ENCODE measurements at regions not wholly inside any gene's neighbourhood (a gene's known extent, or its start where the extent isn't known, plus 50 kb on each side); places are given as distances from the start of the nearest gene placed in this dataset.

- Mint-ChIP-seq H3K36me3 (no peaks in the 10 kb centered on the region), H3K27me3 (ENCODE audit: low read depth in 3 of 3) (peaks cover 0 to 3% (median 0%) of the 10 kb centered on the region in 3 donors), H3K27ac (no peak overlapping the region), H3K9me3 (no peaks in the 10 kb centered on the region), H3K4me1 (no peaks in the 10 kb centered on the region), H3K4me3 (no peak overlapping the region)
- DNase-seq, result no peak
Observed at GRCh38 chr10:131021969-131022368, 289.6 kb downstream of the TCERG1L start.

DNA sequence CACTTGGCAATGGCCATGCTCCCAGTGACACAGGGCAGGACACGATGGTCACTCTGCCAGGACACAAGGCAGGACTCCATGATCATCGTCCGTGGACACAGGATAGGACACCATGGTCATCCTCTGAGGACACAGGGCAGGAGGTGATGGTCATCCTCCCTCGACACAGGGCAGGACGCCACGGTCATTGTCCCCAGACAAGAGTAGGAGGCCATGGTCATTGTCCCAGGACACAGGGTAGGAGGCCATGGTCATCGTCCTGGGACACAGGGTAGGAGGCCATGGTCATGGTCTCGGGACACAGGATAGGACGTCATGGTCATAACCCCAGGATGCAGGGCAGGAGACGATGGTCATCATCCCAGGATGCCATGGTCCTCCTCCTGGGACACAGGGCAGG is 289.2 kb downstream of the TCERG1L start:
- Mint-ChIP-seq H3K9me3 (no peaks in the 10 kb centered on the region), H3K27me3 (ENCODE audit: low read depth in 3 of 3) (peaks cover 0 to 3% (median 0%) of the 10 kb centered on the region in 3 donors), H3K36me3 (no peaks in the 10 kb centered on the region), H3K4me1 (no peaks in the 10 kb centered on the region), H3K4me3 (no peak overlapping the region), H3K27ac (no peak overlapping the region)
- no peak for DNase-seq

- H3K4me1 Mint-ChIP-seq, result no peaks in the 10 kb centered on the region
- H3K36me3 Mint-ChIP-seq, result no peaks in the 10 kb centered on the region
- H3K9me3 Mint-ChIP-seq, result no peaks in the 10 kb centered on the region
- DNase-seq, result no peak
- H3K4me3 Mint-ChIP-seq, result no peak overlapping the region
- peaks cover 0 to 3% (median 0%) of the 10 kb centered on the region in 3 donors for H3K27me3 Mint-ChIP-seq (ENCODE audit: low read depth in 3 of 3)
- H3K27ac Mint-ChIP-seq, result no peak overlapping the region
Observed at GRCh38 chr10:131022981-131023380, 288.5 kb downstream of the TCERG1L start.

GRCh38 chr10:131024259-131025131 is 287.0 kb downstream of the TCERG1L start:
- no peak overlapping the region for H3K4me3 Mint-ChIP-seq
- no peak for DNase-seq
- H3K27me3 Mint-ChIP-seq (ENCODE audit: low read depth in 3 of 3), result peaks cover 0 to 3% (median 0%) of the 10 kb centered on the region in 3 donors
- no peaks in the 10 kb centered on the region for H3K9me3 Mint-ChIP-seq
- H3K36me3 Mint-ChIP-seq, result no peaks in the 10 kb centered on the region
- H3K4me1 Mint-ChIP-seq, result no peaks in the 10 kb centered on the region
- no peak overlapping the region for H3K27ac Mint-ChIP-seq

- Mint-ChIP-seq H3K27ac (no peak overlapping the region), H3K9me3 (no peaks in the 10 kb centered on the region), H3K27me3 (ENCODE audit: low read depth in 3 of 3) (peaks cover 0 to 3% (median 0%) of the 10 kb centered on the region in 3 donors), H3K4me1 (no peaks in the 10 kb centered on the region), H3K4me3 (no peak overlapping the region), H3K36me3 (no peaks in the 10 kb centered on the region)
- DNase-seq, result no peak
Observed at GRCh38 chr10:131025333-131025732, 286.2 kb downstream of the TCERG1L start.

- Mint-ChIP-seq H3K4me3 (no peak overlapping the region), H3K9me3 (no peaks in the 10 kb centered on the region), H3K27me3 (ENCODE audit: low read depth in 3 of 3) (no peaks in the 10 kb centered on the region), H3K27ac (no peak overlapping the region), H3K4me1 (no peaks in the 10 kb centered on the region), H3K36me3 (no peaks in the 10 kb centered on the region)
- no peak for DNase-seq
Observed at GRCh38 chr10:131027256-131027655, 284.3 kb downstream of the TCERG1L start.

DNA sequence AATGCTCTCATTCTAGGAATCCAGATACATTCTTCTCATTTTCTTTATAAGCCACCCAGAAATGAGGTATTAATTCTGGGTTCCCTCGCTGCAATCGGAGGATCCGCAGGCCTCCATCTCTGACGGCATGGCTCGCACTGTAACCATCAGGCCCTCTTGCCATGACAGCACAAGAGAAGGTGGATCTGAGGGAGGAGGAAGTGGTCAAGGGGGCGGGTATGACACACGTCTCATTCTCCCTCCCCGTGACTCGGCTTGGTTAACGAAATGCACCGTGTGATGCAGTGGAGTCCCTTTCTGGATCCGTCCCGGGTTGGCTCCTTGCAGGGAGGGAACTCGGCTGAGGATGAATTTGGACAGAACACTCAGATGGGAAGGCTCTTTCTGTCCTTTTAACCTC is 280.2 kb downstream of the TCERG1L start:
- Mint-ChIP-seq H3K36me3 (no peaks in the 10 kb centered on the region), H3K4me3 (no peak overlapping the region), H3K4me1 (no peaks in the 10 kb centered on the region), H3K27ac (no peak overlapping the region), H3K9me3 (no peaks in the 10 kb centered on the region), H3K27me3 (ENCODE audit: low read depth in 3 of 3) (peaks cover 0 to 5% (median 1%) of the 10 kb centered on the region in 3 donors)
- DNase-seq, result no peak

DNA sequence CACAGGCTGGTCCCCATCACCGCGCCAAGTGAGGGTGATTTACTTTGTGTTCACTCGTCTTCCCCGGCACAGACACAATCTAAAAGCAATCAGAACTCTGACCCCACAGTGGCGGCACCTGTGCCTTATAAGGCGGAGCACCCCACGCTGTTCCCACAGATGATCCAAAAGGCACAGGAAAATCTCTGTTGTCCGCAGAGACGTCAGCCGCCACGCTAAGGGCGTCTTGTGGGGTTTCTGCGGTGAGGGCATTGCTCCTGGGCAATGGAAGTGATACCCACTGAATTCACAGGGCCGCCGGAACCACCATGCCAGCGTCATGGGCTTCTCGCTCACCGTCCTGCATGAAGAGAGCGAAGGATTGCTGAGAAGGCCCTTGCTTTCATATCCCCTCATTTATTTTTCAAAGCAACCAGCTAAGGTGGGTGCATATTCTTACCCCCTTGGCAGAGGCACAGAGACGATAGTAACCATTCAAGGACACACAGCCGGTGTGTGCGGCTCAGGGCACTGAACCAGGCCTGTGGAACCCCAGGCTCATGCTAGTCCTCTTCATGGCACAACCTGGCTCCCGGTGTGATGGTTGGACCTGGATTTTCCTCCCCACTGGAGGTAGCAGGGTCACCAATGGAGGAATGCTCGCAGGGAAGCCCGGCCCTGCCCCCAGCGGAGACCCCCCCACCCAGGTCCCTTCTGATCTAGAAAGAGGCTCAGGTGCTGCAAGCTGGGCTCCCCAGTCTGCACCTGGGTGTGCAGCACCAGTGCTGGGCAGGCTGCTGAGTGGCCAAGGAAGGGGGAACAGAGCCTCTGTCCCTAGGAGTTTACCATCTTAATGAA is 279.0 kb downstream of the TCERG1L start:
- Mint-ChIP-seq H3K4me3 (no peak overlapping the region), H3K27ac (no peak overlapping the region), H3K36me3 (no peaks in the 10 kb centered on the region), H3K4me1 (no peaks in the 10 kb centered on the region), H3K9me3 (no peaks in the 10 kb centered on the region), H3K27me3 (ENCODE audit: low read depth in 3 of 3) (peaks cover 0 to 5% (median 1%) of the 10 kb centered on the region in 3 donors)
- no peak for DNase-seq

DNA sequence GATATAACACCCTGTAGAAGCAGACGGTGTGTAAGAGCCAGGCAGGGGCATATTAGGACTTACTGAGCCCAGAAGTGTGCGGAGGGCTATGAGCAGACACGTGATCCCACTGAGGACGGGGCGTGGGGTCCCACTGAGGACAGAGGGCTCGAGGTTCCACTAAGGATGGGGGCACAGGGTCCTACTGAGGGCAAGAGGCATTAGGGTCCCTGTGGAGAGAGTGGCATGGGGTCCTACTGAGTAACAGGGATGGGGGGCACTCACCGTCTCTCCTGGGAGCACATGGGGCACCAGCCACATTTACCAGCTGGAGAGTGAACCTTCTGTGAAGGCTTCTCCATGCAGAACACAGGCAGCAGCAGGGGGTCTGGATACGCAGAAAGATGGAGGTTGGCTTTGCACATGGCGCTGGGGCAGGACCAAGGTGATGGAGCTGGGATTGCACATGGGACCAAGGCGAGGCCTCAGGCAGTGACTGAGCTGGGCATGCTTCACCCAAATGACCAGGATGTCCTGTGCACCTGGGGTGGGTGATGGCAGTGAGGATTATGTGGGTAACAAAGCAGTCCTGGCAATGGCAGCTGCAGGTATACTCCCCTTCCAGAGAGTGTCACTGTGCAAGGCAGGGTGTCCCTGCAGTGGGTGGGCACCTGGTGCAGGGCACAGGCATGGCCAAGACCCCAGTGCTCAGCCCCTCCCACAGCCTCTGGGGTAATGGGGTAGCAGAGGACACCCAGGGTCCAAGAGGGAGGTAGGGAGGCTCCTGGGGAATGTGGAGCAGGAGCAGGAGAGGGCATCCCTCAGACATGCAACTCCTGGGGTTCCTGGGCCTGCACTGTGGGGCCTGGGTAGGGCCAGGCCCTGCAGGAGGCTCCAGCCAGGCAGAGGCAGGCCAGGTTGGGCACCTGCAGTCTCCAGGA is 278.1 kb downstream of the TCERG1L start:
- no peaks in the 10 kb centered on the region for H3K4me1 Mint-ChIP-seq
- no peaks in the 10 kb centered on the region for H3K9me3 Mint-ChIP-seq
- H3K36me3 Mint-ChIP-seq, result no peaks in the 10 kb centered on the region
- no peak for DNase-seq
- H3K27ac Mint-ChIP-seq, result no peak overlapping the region
- H3K27me3 Mint-ChIP-seq (ENCODE audit: low read depth in 3 of 3), result peaks cover 0 to 8% (median 1%) of the 10 kb centered on the region in 3 donors
- H3K4me3 Mint-ChIP-seq, result no peak overlapping the region

- no peak overlapping the region for H3K4me3 Mint-ChIP-seq
- no peaks in the 10 kb centered on the region for H3K36me3 Mint-ChIP-seq
- H3K27me3 Mint-ChIP-seq (ENCODE audit: low read depth in 3 of 3), result peaks cover 0 to 8% (median 1%) of the 10 kb centered on the region in 3 donors
- no peaks in the 10 kb centered on the region for H3K4me1 Mint-ChIP-seq
- no peaks in the 10 kb centered on the region for H3K9me3 Mint-ChIP-seq
- DNase-seq, result no peak
- no peak overlapping the region for H3K27ac Mint-ChIP-seq
Observed at GRCh38 chr10:131034451-131034850, 277.1 kb downstream of the TCERG1L start.

DNA sequence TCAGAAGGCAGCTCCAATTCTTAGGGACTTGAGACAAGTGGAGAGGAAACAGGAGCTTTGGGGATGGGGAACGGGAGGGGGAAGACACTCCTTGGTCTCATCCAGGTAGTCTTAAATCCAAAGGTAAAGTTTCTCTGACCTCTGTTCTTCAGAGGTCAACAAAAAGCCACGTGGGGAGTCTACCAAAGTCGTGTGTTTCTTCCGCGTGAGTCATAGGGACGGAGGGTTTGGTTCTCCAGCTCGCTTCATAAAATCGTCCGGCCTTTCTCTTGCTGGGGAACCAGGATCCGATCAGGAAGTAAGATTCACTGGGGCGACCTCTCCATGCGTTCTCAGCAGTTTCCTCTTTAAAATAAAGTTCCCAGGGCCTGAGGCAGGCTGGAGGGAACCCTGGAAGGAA is 275.7 kb downstream of the TCERG1L start:
- H3K27ac Mint-ChIP-seq, result no peak overlapping the region

GRCh38 chr10:131038056-131038455 is 273.5 kb downstream of the TCERG1L start:
- Mint-ChIP-seq H3K27me3 (ENCODE audit: low read depth in 3 of 3) (peaks cover under 1 to 8% (median 2%) of the 10 kb centered on the region in 3 donors), H3K9me3 (no peaks in the 10 kb centered on the region), H3K4me3 (no peak overlapping the region), H3K27ac (no peak overlapping the region), H3K36me3 (no peaks in the 10 kb centered on the region), H3K4me1 (no peaks in the 10 kb centered on the region)
- no peak for DNase-seq

More for the DNA sequence above, 275.7 kb downstream of the TCERG1L start:
- Mint-ChIP-seq H3K27me3 (ENCODE audit: low read depth in 3 of 3) (peaks cover 0 to 8% (median 1%) of the 10 kb centered on the region in 3 donors), H3K9me3 (no peaks in the 10 kb centered on the region), H3K4me1 (no peaks in the 10 kb centered on the region), H3K36me3 (no peaks in the 10 kb centered on the region), H3K4me3 (no peak overlapping the region)
- DNase-seq, result no peak

- DNase-seq, result no peak
- peaks cover 0 to 5% (median 2%) of the 10 kb centered on the region in 3 donors for H3K27me3 Mint-ChIP-seq (ENCODE audit: low read depth in 3 of 3)
- H3K9me3 Mint-ChIP-seq, result no peaks in the 10 kb centered on the region
- H3K4me1 Mint-ChIP-seq, result no peaks in the 10 kb centered on the region
- no peak overlapping the region for H3K27ac Mint-ChIP-seq
- H3K4me3 Mint-ChIP-seq, result no peak overlapping the region
- H3K36me3 Mint-ChIP-seq, result no peaks in the 10 kb centered on the region
Observed at GRCh38 chr10:131041031-131041430, 270.5 kb downstream of the TCERG1L start.
